Mucosa of descending colon (tissue), 3 donors: ENCODE measurements at regions not wholly inside any gene's neighbourhood (a gene's known extent, or its start where the extent isn't known, plus 50 kb on each side); places are given as distances from the start of the nearest gene placed in this dataset.

ENCODE experiments used
- ATAC-seq: fragments of 200-7000 bp; cut with Tn5 transposase; one replicate; pipeline ENCODE4 v1.9.1; 2020; ENCODE audit warnings: mild to moderate bottlenecking, moderate library complexity
- DNase-seq, 3 donors: peaks; one replicate each; pipeline ENCODE4 v3.0.0-alpha.2; 2020
- H3K36me3 ChIP-seq: fragments of 200-600 bp; one replicate; pipeline ENCODE4 v1.8.0; 2021; ENCODE audit warnings: low read depth, mild to moderate bottlenecking
- H3K4me1 ChIP-seq: fragments of 200-600 bp; one replicate; pipeline ENCODE4 v1.8.0; 2021; ENCODE audit warnings: low read depth, mild to moderate bottlenecking
- H3K4me3 ChIP-seq: fragments of 200-600 bp; one replicate; pipeline ENCODE4 v1.8.0; 2021; ENCODE audit warnings: mild to moderate bottlenecking
- H3K9me3 ChIP-seq: fragments of 200-600 bp; one replicate; pipeline ENCODE4 v1.8.0; 2021; ENCODE audit warnings: mild to moderate bottlenecking
- intact Hi-C, 2 donors: fragments of 100-400 bp; cut with DNase I in 1 of 2; cut with micrococcal nuclease in 1 of 2; formaldehyde crosslinking; loops; one replicate each; pipeline versions ENCODE4 v1.11.0 to v1.11.1; 2022; cut with DNase I, micrococcal nuclease
- TF ChIP-seq, protein P1 (sequence below): fragments of 200-600 bp; IDR thresholded peaks from one replicate; pipeline ENCODE4 v1.8.0; 2022; ENCODE audit warnings: antibody characterized with exemption, mild to moderate bottlenecking
- donor health status: DM: no; HTN: no; CAD: no; lungs with moderate emphysema.
- donor health status: DM: no; HTN: no; CAD: no.
- donor health status: DM: no; HTN: yes; CAD: no.

DNA sequence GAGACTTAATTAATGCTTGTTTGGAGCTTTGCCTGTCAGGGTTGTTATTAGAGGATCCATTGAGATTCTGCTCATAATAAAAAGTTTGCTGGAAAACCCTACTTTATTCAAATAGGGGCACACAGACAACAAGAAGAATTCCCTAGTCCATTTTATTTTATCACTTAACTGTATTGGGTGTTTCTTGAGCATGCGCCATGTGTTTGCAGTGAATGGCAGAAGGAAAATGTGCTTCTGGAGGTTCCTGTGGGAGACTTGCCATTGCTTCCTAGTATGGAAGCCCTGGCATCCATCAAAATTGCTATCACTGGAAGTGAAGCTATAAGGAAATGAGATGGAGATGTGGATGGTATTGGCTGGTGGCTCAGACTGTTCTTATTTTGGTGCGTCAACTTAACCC, 106.6 kb upstream of the GALNT18 start:
- intact Hi-C loops: no loop called here
- DNase-seq (no peak), ATAC-seq (no peak)
- H3K9me3 ChIP-seq: no peaks in the 10 kb centered on the region
- H3K36me3 ChIP-seq: no peaks in the 10 kb centered on the region
- TF ChIP-seq, protein P1, sequence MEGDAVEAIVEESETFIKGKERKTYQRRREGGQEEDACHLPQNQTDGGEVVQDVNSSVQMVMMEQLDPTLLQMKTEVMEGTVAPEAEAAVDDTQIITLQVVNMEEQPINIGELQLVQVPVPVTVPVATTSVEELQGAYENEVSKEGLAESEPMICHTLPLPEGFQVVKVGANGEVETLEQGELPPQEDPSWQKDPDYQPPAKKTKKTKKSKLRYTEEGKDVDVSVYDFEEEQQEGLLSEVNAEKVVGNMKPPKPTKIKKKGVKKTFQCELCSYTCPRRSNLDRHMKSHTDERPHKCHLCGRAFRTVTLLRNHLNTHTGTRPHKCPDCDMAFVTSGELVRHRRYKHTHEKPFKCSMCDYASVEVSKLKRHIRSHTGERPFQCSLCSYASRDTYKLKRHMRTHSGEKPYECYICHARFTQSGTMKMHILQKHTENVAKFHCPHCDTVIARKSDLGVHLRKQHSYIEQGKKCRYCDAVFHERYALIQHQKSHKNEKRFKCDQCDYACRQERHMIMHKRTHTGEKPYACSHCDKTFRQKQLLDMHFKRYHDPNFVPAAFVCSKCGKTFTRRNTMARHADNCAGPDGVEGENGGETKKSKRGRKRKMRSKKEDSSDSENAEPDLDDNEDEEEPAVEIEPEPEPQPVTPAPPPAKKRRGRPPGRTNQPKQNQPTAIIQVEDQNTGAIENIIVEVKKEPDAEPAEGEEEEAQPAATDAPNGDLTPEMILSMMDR: no peak
- H3K4me3 ChIP-seq: no peak overlapping the region
- no peaks in the 10 kb centered on the region for H3K4me1 ChIP-seq

DNA sequence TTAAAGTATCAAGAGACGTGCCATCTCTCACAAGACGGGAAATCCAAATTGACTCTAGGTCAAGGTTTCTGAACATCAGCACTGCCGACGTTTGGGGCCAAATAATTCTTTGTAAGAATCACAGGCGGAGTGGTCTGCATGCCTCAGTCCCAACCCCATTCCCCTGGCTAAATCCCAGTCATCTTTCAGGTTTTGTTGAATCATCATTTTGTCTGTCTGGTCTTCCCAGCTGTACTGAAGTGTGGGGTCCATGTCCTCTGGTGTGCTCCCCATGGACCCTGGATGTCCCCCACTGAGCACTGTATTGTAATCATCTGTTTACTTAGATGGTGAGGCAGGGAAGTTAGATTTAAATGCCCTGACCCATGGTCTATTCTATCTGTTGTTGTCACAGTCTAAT, 103.6 kb upstream of the GALNT18 start:
- DNase-seq (no peak), ATAC-seq (no peak)
- TF ChIP-seq, protein P1: no peak
- no peaks in the 10 kb centered on the region for H3K36me3 ChIP-seq
- intact Hi-C loops: no loop called here
- H3K9me3 ChIP-seq: no peaks in the 10 kb centered on the region
- H3K4me1 ChIP-seq: no peaks in the 10 kb centered on the region
- H3K4me3 ChIP-seq: no peak overlapping the region

DNA sequence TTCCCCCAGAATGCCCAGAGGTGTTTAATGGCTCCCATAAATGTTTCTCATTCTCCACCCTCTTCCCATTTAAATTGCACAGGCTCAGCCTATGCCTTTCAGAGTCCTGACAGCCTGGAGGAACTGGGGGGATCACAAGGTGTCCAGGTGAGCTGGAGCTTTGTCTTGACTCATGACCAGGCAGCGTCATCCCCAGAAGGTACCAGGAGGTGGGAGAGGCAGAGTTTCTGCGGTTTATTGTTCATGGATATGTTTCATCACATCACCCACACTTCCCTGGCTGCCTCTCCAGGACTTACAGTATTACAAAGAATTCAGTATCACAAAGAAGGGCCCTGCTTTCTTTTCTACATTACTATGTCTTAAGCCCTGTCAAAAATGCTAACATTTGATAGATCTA, 103.2 kb upstream of the GALNT18 start:
- ATAC-seq: no peak
- Histone ChIP-seq H3K4me1 (no peaks in the 10 kb centered on the region), H3K9me3 (no peaks in the 10 kb centered on the region), H3K4me3 (no peak overlapping the region), H3K36me3 (no peaks in the 10 kb centered on the region)
- DNase-seq: no peak
- TF ChIP-seq, protein P1: no peak
- intact Hi-C loops: no loop called here

DNA sequence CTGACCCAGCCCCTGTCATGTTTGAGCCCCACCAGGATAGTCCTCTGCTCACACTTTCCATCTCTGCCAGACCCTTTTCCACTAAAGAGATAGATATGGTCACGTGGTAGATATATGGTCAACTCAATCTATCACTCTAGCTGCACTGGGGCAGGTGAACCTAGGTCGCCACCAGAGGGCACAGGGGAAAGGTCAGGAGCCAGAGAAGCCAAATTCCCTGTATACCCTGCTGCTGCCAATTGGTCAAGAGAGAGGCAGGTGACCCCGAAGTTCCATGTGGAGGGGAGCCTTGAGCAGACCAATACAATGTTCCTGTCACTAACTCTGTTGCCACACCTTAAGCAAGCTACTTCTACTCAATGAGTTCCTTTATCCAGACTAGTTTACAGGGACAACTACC, 101.1 kb upstream of the GALNT18 start:
- Histone ChIP-seq H3K9me3 (no peaks in the 10 kb centered on the region), H3K36me3 (no peaks in the 10 kb centered on the region), H3K4me1 (no peaks in the 10 kb centered on the region), H3K4me3 (no peak overlapping the region)
- intact Hi-C loops: no loop called here
- DNase-seq (no peak), ATAC-seq (no peak)
- TF ChIP-seq, protein P1: no peak

DNA sequence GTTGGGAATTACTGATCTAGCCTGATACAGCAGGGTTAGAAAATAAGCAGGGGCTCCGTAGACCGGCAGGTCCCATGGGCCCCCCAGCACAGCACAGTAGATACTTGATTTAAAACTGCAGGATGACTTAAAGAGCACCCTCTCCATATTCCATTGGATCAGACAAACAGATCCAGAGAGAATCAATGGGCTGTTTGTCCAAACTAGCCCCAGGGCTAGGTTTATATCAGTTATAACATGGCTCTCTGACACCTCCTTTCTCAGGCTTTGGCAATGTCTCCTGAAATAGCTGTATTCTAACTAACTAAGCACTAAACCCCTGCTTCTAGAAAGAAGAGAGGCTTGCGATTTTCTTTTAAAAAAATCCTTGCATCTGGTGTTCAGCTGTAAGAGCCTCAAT, 100.4 kb upstream of the GALNT18 start:
- intact Hi-C loops: no loop called here
- ATAC-seq (no peak), DNase-seq (no peak)
- H3K9me3 ChIP-seq: peaks cover 2% of the 10 kb centered on the region
- H3K36me3 ChIP-seq: no peaks in the 10 kb centered on the region
- TF ChIP-seq, protein P1: no peak
- H3K4me1 ChIP-seq: no peaks in the 10 kb centered on the region
- no peak overlapping the region for H3K4me3 ChIP-seq

DNA sequence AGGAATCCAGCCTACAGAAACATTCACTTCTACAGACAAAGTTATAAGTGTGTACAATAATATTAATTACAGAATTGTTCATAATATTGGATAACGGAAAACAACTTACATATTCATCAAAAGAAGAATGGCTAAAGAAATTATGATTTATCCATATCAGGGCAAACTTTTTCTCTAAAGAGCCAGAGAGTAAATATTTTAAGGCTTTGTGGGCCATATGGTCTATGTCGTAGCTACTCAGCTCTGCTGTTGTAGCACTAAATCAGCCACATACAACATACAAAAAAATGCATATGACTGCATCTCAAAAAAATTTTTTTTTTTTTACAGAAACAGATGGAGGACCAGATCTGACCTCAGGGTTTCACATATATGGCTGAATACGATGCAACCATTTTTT, 96.7 kb upstream of the GALNT18 start:
- H3K36me3 ChIP-seq: no peaks in the 10 kb centered on the region
- DNase-seq (no peak), ATAC-seq (no peak)
- no peaks in the 10 kb centered on the region for H3K4me1 ChIP-seq
- intact Hi-C loops: no loop called here
- no peak overlapping the region for H3K4me3 ChIP-seq
- TF ChIP-seq, protein P1: no peak
- H3K9me3 ChIP-seq: peaks cover 14% of the 10 kb centered on the region
